ENCODE measurements at regions not wholly inside any gene's neighbourhood (a gene's known extent, or its start where the extent isn't known, plus 50 kb on each side); places are given as distances from the start of the nearest gene placed in this dataset.
A peak's percentile ranks its signal among the peaks of the same experiment; 100 is the strongest.
"Not testable (repeated sequence)": the region's sequence is repeated elsewhere in the genome, so short reads cannot be mapped to it uniquely, and the experiment has no call there.

- TF ChIP-seq CTCF (IDR thresholded peaks at IDR 0.05; ENCODE audit: unreplicated experiment), result no peak
- intact Hi-C loops (cut with micrococcal nuclease), result loop anchor here (10.0 kb wide), 1 partner anchor 148 kb away; no protein-coding TSS in a partner anchor
- BruUV-seq (replicated peaks), result no TSS peak
- Mint-ChIP-seq H3K9me3 (ENCODE audit: unreplicated experiment) (no peaks in the 10 kb centered on the region), H3K36me3 (ENCODE audit: insufficient read depth, unreplicated experiment) (no peaks in the 10 kb centered on the region), H3K4me1 (ENCODE audit: insufficient read depth, unreplicated experiment) (peaks cover 10% of the 10 kb centered on the region), H3K4me3 (ENCODE audit: unreplicated experiment) (no peak overlapping the region), H3K27me3 (ENCODE audit: insufficient read depth, unreplicated experiment) (no peaks in the 10 kb centered on the region), H3K27ac (ENCODE audit: low read depth, unreplicated experiment) (no peak overlapping the region)
- ChIA-PET CTCF (interaction anchor here (1.9 kb wide), 1 partner anchor 149 kb away, joined by 6 read pairs; no protein-coding TSS in a partner anchor), POLR2A (interaction anchor here (0.7 kb wide), 1 partner anchor 50 kb away, joined by 3 read pairs; no protein-coding TSS in a partner anchor)
- DNase-seq (ENCODE audit: unreplicated experiment), result no peak
Observed at GRCh38 chr1:90282811-90283210, 287.9 kb downstream of the ZNF326 start.

DNA sequence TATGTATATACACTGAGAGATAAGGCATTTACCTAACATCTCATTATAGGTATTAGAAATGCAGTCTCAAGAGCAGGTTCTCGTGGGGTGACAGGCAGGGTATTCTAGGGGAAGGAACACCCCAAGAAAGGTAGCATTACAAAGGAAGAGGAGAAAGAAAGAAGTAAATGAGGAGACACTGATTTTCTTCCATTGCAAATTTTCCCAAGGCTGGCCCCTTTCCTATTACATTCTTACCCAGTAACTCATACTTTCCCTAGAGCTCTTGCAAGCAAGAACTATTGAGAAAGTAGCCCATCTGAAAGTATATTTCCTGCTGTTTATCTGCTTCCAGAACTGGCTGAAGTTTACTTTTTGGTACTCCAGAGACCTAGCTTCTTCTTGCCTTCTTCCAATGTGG, 287.0 kb downstream of the ZNF326 start:
- intact Hi-C loops (cut with micrococcal nuclease), result loop anchor here (10.0 kb wide), 1 partner anchor 147 kb away; no protein-coding TSS in a partner anchor
- not testable (repeated sequence) for BruUV-seq (replicated peaks); H3K36me3 Mint-ChIP-seq (ENCODE audit: insufficient read depth, unreplicated experiment); H3K9me3 Mint-ChIP-seq (ENCODE audit: unreplicated experiment); DNase-seq (ENCODE audit: unreplicated experiment); H3K27me3 Mint-ChIP-seq (ENCODE audit: insufficient read depth, unreplicated experiment); H3K27ac Mint-ChIP-seq (ENCODE audit: low read depth, unreplicated experiment)
- Mint-ChIP-seq H3K4me1 (ENCODE audit: insufficient read depth, unreplicated experiment) (peaks cover 10% of the 10 kb centered on the region), H3K4me3 (ENCODE audit: unreplicated experiment) (peak overlapping the region; percentile 14)
- CTCF ChIA-PET, result interaction anchor here (0.6 to 1.9 kb wide), 4 partner anchors 32 to 162 kb away, joined by 3 to 6 read pairs (median 3); no protein-coding TSS in a partner anchor
- POLR2A ChIA-PET, result interaction anchor here (0.9 kb wide), 1 partner anchor 121 kb away, joined by 5 read pairs; no protein-coding TSS in a partner anchor

GRCh38 chr1:90277270-90277669, 282.4 kb downstream of the ZNF326 start:
- Mint-ChIP-seq H3K9me3 (ENCODE audit: unreplicated experiment) (no peaks in the 10 kb centered on the region), H3K4me3 (ENCODE audit: unreplicated experiment) (no peak overlapping the region), H3K36me3 (ENCODE audit: insufficient read depth, unreplicated experiment) (no peaks in the 10 kb centered on the region), H3K27me3 (ENCODE audit: insufficient read depth, unreplicated experiment) (no peaks in the 10 kb centered on the region), H3K27ac (ENCODE audit: low read depth, unreplicated experiment) (no peak overlapping the region), H3K4me1 (ENCODE audit: insufficient read depth, unreplicated experiment) (peaks cover 8% of the 10 kb centered on the region)
- ChIA-PET POLR2A (no interaction called here), CTCF (no interaction called here)
- no peak for DNase-seq (ENCODE audit: unreplicated experiment)
- TF ChIP-seq CTCF (IDR thresholded peaks at IDR 0.05; ENCODE audit: unreplicated experiment), result no peak
- intact Hi-C loops (cut with micrococcal nuclease), result no loop called here
- BruUV-seq (replicated peaks), result no TSS peak

- Mint-ChIP-seq H3K4me3 (ENCODE audit: unreplicated experiment) (no peak overlapping the region), H3K36me3 (ENCODE audit: insufficient read depth, unreplicated experiment) (no peaks in the 10 kb centered on the region), H3K27ac (ENCODE audit: low read depth, unreplicated experiment) (no peak overlapping the region), H3K9me3 (ENCODE audit: unreplicated experiment) (no peaks in the 10 kb centered on the region), H3K27me3 (ENCODE audit: insufficient read depth, unreplicated experiment) (no peaks in the 10 kb centered on the region), H3K4me1 (ENCODE audit: insufficient read depth, unreplicated experiment) (no peaks in the 10 kb centered on the region)
- intact Hi-C loops (cut with micrococcal nuclease), result no loop called here
- BruUV-seq (replicated peaks), result no TSS peak
- ChIA-PET CTCF (interaction anchor here (0.6 kb wide), 1 partner anchor 112 kb away, joined by 3 read pairs; no protein-coding TSS in a partner anchor), POLR2A (interaction anchor here (0.6 to 0.8 kb wide), 2 partner anchors 8 to 101 kb away, joined by 3 read pairs; no protein-coding TSS in a partner anchor)
- no peak for TF ChIP-seq CTCF (IDR thresholded peaks at IDR 0.05; ENCODE audit: unreplicated experiment)
- DNase-seq (ENCODE audit: unreplicated experiment), result no peak
Observed at GRCh38 chr1:90274376-90274775, 279.5 kb downstream of the ZNF326 start.

Data from MCF 10A (cell line).